ENCODE measurements at regions not wholly inside any gene's neighbourhood (a gene's known extent, or its start where the extent isn't known, plus 50 kb on each side); places are given as distances from the start of the nearest gene placed in this dataset.
"Not testable (repeated sequence)": the region's sequence is repeated elsewhere in the genome, so short reads cannot be mapped to it uniquely, and the experiment has no call there.

GRCh38 chr6:4253604-4254231 lies 118.3 kb upstream of the ECI2 start:
- no peak for DNase-seq (ENCODE audit: low spot score)

GRCh38 chr6:4252445-4252844 lies 117.1 kb upstream of the ECI2 start:
- DNase-seq (ENCODE audit: low spot score): not testable (repeated sequence)

DNA sequence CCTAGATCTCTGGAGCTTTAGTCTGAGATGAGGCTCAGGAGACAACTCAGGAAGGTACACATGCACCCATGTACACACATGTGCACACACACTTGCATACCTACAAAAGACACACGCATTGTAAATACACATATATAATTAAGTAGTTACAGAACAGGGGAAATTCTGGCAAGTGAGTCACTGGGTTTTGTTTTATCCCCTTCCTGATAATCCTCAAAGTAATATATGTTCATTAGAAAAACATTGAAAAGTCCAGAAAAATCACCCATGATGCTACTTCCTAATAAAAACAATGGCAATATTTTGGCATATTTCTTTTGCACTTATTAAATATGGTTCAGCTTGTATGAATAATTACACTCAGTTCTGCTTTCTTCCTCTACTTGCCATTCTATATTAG lies 115.3 kb upstream of the ECI2 start:
- no peak for DNase-seq (ENCODE audit: low spot score)

- not testable (repeated sequence) for DNase-seq (ENCODE audit: low spot score)
These were observed 108.5 kb upstream of the ECI2 start for GRCh38 chr6:4243832-4244231.

DNA sequence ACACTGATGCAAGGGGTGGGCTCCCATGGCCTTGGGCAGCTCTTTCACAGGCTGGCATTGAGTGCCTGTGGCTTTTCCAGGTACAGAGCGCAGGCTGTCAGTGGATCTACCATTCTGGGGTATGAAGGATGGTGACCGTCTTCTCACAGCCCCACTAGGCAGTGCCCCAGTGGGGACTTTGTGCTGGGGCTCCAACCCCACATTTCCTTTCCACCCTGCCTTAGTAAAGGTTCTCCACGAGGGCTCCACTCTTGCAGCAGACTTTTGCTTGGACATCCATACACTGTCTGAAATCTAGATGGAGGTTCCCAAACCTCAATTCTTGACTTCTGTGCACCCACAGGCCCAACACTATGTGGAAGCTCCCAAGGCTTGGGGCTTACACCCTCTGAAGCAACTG lies 107.9 kb upstream of the ECI2 start:
- no peak for DNase-seq (ENCODE audit: low spot score)

- no peak for DNase-seq (ENCODE audit: low spot score)
These were observed 107.2 kb upstream of the ECI2 start for GRCh38 chr6:4242601-4243000.

DNA sequence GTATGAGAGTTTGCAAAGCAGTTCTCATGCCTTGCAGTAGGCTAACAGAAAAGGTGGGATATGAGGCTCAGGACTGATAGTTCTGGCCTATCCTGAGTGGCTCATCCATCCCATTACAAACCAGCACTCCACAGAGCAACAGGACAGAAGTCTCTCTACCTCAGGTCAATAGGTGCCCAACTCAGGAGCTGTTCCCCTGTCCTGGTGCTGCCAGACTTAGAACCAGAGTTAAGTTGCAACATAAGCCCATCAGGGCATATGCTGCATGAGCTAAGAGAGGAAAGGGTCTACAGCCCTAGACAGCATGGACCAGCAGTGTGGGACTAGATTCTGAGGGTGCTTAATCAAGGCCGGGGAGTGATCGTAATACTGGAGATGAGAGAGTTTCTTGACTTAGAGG lies 104.8 kb upstream of the ECI2 start:
- DNase-seq (ENCODE audit: low spot score): no peak

- no peak for DNase-seq (ENCODE audit: low spot score)
These were observed 89.9 kb upstream of the ECI2 start for GRCh38 chr6:4225161-4225872.

DNA sequence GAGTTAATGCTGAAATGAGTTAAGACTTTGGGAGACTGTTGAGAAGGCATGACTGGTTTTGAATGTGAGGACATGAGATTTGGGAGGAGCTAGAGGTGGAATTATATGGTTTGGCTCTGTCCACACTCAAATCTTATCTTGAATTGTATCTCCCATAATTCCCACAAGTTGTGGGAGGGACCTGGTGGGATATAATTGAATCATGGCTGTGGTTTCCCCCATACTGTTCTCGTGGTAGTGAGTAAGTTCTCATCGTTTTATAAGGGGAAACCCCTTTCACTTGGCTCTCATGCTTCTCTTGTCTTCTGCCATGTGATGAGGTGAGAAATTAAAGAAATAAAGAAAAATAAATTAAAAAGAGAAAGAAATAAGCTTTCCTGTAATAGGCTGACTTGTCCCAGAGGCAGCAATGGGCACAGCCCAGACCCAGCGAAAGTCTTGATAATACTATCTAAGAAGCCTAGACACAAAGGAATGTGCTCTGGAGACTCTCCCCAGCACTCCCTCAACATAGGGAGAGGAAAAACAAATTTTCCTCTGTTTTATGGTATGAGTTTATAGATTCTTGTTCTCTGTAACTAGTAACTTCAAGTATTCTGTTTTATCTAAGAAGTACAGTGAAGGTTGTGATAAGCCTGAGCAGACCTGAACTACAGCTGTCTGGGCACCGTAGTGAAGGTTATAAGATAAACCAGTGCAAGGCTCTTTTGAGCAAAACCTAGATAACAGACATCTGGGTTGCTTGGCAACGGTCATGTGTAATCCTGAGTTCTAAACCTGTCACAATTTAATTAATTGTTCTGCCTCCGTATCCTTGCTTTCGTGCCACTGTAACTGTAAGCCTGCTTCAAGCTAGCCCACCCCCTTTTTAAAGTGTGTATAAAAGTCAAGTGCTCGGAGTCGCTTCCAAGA lies 88.9 kb upstream of the ECI2 start:
- no peak for DNase-seq (ENCODE audit: low spot score)

DNA sequence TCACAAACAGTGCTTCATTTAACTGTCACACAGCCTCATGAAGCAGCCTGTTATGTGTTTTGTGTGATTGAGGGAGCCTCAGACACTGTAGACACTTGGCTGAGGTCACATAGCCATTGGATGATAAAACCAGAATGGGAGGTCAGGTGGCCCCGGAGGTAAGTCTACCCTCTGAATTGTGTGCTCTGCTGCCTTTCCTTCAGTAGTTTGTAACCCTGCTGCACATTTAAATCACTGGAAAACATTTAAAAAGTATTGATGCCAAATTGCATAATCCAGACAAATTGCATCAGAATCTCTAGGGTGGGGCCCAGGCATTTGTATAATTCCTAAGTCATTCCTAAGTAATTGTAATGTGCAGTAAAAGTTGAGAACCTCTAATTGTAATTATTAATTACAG lies 85.2 kb upstream of the ECI2 start:
- no peak for DNase-seq (ENCODE audit: low spot score)

DNA sequence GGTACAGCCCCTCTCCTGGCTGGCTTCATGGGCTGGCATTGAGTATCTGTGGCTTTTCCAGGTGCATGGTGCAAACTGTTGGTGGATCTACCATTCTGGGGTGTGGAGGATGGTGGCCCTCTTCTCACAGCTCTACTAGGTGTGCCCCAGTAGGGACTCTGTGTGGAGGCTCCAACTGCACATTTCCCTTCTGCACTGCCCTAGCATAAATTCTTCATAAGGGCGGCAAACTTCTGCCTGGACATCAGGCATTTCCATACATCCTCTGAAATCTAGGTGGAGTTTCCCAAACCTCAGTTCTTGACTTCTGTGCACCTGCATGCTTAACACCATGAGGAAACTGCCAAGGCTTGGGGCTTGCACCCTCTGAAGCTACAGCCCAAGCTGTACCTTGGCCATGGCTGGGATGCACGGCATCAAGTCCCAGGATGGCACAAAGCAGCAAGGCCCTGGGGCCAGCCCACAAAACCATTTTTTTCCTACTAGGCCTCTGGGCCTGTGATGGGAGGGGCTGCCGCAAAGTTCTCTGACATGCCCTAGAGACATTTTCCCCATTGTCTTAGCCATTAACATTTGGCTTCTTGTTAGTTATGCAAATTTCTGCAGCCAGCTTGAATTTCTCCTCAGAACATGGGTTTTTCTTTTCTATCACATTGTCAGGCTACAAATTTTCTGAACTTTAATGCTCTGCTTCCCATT lies 83.4 kb upstream of the ECI2 start:
- DNase-seq (ENCODE audit: low spot score): not testable (repeated sequence)

GRCh38 chr6:4212588-4212987 lies 77.2 kb upstream of the ECI2 start:
- DNase-seq (ENCODE audit: low spot score): no peak

- peak; percentile 78 for DNase-seq (ENCODE audit: low spot score)
These were observed 75.4 kb upstream of the ECI2 start for GRCh38 chr6:4210629-4211419.

DNA sequence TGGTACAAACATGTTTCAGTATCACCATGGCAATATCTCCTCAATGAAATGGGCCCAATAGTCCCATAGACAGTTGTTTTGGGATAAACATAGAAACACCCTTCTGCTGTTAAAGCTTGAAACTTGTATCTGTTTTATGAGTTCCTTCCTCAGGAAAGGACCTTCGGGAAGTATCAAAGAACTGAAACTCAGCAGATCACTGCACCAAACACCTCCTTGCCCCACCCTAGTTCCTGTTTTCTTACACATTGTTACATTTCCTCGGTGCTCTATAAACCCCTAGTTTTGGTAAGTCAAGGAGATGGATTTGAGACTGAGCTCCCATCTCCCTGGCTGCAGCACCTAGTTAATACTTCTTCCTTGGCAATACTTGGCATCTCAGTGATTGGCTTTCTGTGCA lies 73.8 kb upstream of the ECI2 start:
- no peak for DNase-seq (ENCODE audit: low spot score)

DNA sequence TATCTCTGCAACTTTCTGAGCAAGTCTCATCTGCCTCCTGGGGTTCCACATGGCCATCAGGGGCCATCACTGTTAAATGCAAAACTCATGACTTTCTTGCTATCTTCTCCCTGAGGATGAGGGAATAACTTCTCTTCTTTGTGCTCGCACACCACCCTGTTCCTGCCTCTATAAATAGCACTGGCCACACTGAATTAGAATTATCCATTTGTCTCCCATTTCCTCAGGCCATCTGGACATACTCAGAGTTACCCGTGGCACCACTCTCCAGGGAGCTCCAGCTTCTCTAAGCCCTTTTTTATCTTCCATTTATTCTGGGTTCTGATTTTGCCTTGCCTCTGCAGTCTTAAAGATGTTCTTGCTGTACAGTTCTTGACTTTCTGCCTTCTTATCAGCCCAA lies 72.8 kb upstream of the ECI2 start:
- DNase-seq (ENCODE audit: low spot score): no peak

DNA sequence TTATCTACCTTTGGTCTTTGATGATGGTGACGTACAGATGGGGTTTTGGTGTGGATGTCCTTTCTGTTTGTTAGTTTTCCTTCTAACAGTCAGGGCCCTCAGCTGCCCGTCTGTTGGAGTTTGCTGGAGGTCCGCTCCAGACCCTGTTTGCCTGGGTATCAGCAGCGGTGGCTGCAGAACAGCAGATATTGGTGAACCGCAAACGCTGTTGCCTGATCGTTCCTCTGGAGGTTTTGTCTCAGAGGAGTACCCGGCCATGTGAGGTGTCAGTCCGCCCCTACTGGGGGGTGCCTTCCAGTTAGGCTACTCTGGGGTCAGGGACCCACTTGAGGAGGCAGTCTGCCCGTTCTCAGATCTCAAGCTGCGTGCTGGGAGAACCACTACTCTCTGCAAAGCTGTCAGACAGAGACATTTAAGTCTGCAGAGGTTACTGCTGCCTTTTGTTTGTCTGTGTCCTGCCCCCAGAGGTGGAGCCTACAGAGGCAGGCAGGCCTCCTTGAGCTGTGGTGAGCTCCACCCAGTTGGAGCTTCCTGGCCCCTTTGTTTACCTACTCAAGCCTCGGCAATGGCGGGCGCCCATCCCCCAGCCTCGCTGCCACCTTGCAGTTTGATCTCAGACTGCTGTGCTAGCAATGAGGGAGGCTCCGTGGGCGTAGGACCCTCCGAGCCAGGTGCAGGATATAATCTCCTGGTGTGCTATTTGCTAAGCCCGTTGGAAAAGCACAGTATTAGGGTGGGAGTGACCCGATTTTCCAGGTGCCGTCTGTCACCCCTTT lies 68.5 kb upstream of the ECI2 start:
- DNase-seq (ENCODE audit: low spot score): not testable (repeated sequence)

GRCh38 chr6:4192627-4193026 lies 57.3 kb upstream of the ECI2 start:
- no peak for DNase-seq (ENCODE audit: low spot score)

DNA sequence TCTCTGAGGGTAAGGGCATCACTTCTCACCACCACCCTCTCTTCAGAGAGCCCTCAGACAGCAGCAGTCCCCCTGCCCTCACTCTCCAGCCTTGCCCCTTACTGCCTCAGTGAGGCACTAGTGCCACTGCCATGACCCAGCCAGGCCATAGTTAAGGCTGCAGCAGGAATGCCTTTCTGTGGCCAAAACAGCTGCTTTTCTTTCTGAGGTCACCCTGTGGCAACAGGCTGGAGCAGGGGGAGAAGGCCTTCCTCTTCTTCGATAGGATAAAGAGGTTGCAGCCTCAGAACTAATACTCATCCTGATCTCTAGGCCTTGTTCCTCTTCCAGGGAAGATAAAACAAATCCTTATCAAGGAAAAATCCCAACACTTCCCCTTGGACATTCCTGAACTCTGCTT lies 56.8 kb upstream of the ECI2 start:
- no peak for DNase-seq (ENCODE audit: low spot score)

- no peak for DNase-seq (ENCODE audit: low spot score)
These were observed 55.9 kb upstream of the ECI2 start for GRCh38 chr6:4191271-4191721.

DNA sequence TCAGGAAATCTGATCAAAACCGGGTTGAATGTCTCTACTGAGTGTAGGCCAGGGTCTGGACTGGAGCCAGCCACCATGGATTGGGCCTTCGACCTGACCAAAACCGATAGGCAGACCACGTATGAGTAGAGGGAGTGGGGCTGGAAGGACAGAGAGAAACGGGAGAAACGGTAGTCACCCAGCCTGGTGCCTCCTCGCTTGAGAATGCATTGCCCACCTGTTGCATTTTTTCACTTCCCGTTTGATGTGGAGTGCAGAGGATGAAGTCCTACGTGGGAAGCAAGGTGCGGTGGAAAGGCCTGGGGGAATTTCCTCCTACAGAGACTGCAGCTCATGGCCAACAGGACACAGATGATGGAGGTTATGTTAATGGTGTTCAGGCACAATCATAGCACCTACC lies 53.9 kb upstream of the ECI2 start:
- no peak for DNase-seq (ENCODE audit: low spot score)

GRCh38 chr6:4188801-4189200 lies 53.4 kb upstream of the ECI2 start:
- DNase-seq (ENCODE audit: low spot score): no peak
